ENCODE measurements at regions not wholly inside any gene's neighbourhood (a gene's known extent, or its start where the extent isn't known, plus 50 kb on each side); places are given as distances from the start of the nearest gene placed in this dataset.

DNA sequence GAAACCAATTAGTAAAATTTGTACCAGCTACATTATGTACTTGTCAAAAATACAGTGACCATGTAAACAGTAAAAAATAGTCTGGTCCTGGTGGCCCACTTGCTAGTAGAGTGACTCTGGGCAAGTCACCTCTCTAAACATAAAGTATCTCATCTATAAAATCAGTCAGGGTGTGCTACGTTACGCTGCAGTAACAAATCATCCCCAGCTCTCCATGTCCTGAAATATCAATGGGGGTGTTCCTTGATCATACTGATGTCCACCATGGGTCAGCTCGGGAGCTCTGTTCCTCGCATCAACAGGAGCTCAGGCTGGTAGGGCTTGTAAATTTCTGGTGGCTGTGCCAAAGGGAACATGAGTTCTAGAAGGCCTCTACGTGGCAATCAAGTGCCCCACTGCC lies 268.6 kb downstream of the RAB28 start:
- no peak for FAIRE-seq

DNA sequence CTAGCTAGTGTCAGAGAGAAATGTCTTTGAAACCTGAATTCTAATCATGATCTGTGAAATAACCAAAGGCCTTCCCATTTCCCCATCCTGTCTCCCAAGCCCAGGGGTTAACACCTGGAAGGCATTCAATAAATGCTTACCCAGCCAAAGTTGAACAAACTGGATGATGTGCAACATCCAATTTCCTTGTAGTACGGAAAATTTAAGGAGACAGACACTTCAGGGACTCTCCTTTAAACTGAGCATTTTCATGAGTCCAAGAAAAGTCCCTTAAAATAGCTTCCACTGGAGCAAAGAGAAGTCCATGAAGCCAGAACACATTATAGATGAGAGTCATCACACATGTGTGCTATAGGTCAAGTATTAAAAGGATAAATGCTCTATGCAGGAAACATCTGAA lies 271.2 kb downstream of the RAB28 start:
- ATAC-seq (no peak), DNase-seq (ENCODE audit: low read depth in 1 of 2, low spot score in 1 of 2) (no peak), FAIRE-seq (no peak)

More for the DNA sequence above, 268.6 kb downstream of the RAB28 start:
- DNase-seq (ENCODE audit: low read depth in 1 of 2, low spot score in 1 of 2) (no peak), ATAC-seq (no peak)
- Histone ChIP-seq H3K4me1 (no peaks in the 10 kb centered on the region), H3K4me2 (no peak overlapping the region), H3K4me3 (no peak overlapping the region), H3K9me3 (no peaks in the 10 kb centered on the region), H3K27ac (no peak overlapping the region)
- TF ChIP-seq ZSCAN20 (CRISPR knock-in tag; IDR thresholded peaks at IDR 0.05), result no peak
- TF ChIP-seq PHF8 (IDR thresholded peaks at IDR 0.05; ENCODE audit: borderline replicate concordance, low read depth), result no peak
- CTCF ChIA-PET, result no interaction called here
- WGBS (ENCODE audit: missing lambda C conversion rate), result 54% methylated on average over 2 of the region's 5 CpGs
- POLR2A ChIA-PET, result no interaction called here

DNA sequence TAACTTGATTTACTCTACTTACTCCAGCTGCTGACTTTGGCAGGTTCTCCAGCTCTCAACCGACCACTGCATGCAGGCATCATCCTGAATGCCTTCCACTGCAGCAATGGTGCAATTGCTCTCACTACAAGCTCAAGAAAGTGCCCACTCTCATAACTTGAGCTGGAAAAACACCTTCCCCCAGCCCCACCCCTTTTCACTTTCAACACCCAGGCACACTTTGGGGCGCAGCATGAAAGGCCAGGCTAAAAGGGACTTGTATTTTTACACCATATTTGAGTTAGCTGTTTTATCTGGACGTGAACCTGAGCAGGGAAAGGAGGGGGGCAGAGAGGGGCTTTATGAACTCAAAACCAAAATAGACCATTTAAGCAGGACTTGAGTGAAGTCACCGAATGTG lies 274.5 kb downstream of the RAB28 start:
- TF ChIP-seq, protein P1, sequence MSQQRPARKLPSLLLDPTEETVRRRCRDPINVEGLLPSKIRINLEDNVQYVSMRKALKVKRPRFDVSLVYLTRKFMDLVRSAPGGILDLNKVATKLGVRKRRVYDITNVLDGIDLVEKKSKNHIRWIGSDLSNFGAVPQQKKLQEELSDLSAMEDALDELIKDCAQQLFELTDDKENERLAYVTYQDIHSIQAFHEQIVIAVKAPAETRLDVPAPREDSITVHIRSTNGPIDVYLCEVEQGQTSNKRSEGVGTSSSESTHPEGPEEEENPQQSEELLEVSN (IDR thresholded peaks at IDR 0.05; ENCODE audit: borderline replicate concordance, low read depth), result no peak
- no peak for TF ChIP-seq KDM1A (IDR thresholded peaks at IDR 0.05; ENCODE audit: low read depth)
- no peak for TF ChIP-seq FOSL2 (IDR thresholded peaks at IDR 0.05)
- no peak for TF ChIP-seq FOSL2 (CRISPR knock-in tag; IDR thresholded peaks at IDR 0.05)
- TF ChIP-seq ZFP36 (IDR thresholded peaks at IDR 0.05; ENCODE audit: borderline replicate concordance, partially characterized antibody), result no peak
- no peak for TF ChIP-seq HDAC2 (IDR thresholded peaks at IDR 0.05)
- TF ChIP-seq FOXS1 (CRISPR knock-in tag; IDR thresholded peaks at IDR 0.05), result no peak
- TF ChIP-seq, protein P2, sequence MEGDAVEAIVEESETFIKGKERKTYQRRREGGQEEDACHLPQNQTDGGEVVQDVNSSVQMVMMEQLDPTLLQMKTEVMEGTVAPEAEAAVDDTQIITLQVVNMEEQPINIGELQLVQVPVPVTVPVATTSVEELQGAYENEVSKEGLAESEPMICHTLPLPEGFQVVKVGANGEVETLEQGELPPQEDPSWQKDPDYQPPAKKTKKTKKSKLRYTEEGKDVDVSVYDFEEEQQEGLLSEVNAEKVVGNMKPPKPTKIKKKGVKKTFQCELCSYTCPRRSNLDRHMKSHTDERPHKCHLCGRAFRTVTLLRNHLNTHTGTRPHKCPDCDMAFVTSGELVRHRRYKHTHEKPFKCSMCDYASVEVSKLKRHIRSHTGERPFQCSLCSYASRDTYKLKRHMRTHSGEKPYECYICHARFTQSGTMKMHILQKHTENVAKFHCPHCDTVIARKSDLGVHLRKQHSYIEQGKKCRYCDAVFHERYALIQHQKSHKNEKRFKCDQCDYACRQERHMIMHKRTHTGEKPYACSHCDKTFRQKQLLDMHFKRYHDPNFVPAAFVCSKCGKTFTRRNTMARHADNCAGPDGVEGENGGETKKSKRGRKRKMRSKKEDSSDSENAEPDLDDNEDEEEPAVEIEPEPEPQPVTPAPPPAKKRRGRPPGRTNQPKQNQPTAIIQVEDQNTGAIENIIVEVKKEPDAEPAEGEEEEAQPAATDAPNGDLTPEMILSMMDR (IDR thresholded peaks at IDR 0.05), result no peak
- TF ChIP-seq CBX2 (IDR thresholded peaks at IDR 0.05; ENCODE audit: borderline replicate concordance, low read depth), result no peak
- no peak for TF ChIP-seq NFE2L2 (conservative IDR thresholded peaks at IDR 0.05; ENCODE audit: low read length)
- TF ChIP-seq, protein P3, sequence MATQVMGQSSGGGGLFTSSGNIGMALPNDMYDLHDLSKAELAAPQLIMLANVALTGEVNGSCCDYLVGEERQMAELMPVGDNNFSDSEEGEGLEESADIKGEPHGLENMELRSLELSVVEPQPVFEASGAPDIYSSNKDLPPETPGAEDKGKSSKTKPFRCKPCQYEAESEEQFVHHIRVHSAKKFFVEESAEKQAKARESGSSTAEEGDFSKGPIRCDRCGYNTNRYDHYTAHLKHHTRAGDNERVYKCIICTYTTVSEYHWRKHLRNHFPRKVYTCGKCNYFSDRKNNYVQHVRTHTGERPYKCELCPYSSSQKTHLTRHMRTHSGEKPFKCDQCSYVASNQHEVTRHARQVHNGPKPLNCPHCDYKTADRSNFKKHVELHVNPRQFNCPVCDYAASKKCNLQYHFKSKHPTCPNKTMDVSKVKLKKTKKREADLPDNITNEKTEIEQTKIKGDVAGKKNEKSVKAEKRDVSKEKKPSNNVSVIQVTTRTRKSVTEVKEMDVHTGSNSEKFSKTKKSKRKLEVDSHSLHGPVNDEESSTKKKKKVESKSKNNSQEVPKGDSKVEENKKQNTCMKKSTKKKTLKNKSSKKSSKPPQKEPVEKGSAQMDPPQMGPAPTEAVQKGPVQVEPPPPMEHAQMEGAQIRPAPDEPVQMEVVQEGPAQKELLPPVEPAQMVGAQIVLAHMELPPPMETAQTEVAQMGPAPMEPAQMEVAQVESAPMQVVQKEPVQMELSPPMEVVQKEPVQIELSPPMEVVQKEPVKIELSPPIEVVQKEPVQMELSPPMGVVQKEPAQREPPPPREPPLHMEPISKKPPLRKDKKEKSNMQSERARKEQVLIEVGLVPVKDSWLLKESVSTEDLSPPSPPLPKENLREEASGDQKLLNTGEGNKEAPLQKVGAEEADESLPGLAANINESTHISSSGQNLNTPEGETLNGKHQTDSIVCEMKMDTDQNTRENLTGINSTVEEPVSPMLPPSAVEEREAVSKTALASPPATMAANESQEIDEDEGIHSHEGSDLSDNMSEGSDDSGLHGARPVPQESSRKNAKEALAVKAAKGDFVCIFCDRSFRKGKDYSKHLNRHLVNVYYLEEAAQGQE (IDR thresholded peaks at IDR 0.05), result no peak
- TF ChIP-seq, protein P4, sequence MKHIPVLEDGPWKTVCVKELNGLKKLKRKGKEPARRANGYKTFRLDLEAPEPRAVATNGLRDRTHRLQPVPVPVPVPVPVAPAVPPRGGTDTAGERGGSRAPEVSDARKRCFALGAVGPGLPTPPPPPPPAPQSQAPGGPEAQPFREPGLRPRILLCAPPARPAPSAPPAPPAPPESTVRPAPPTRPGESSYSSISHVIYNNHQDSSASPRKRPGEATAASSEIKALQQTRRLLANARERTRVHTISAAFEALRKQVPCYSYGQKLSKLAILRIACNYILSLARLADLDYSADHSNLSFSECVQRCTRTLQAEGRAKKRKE (CRISPR knock-in tag; IDR thresholded peaks at IDR 0.05; ENCODE audit: low read depth), result no peak
- no peak for TF ChIP-seq RAD21 (conservative IDR thresholded peaks at IDR 0.05 in 1 of 2, IDR thresholded peaks at IDR 0.05 in 1 of 2)
- TF ChIP-seq MAFK (IDR thresholded peaks at IDR 0.05; ENCODE audit: partially characterized antibody), result no peak
- H3K4me3 ChIP-seq, result no peak overlapping the region
- H3K9me3 ChIP-seq, result no peaks in the 10 kb centered on the region
- H3K27ac ChIP-seq, result no peak overlapping the region
- WGBS (ENCODE audit: missing lambda C conversion rate), result 24% methylated on average over 4 of the region's 4 CpGs
- ChIA-PET CTCF (interaction anchor here (0.6 kb wide), 1 partner anchor 12 kb away, joined by 4 read pairs; no protein-coding TSS in a partner anchor), POLR2A (no interaction called here)
- no peak overlapping the region for H3K4me2 ChIP-seq
- no peak for ATAC-seq
- H3K4me1 ChIP-seq, result no peaks in the 10 kb centered on the region
- no peak for FAIRE-seq
- no peak for DNase-seq (ENCODE audit: low read depth in 1 of 2, low spot score in 1 of 2)

More for the DNA sequence above, 271.2 kb downstream of the RAB28 start:
- ChIA-PET POLR2A (no interaction called here), CTCF (interaction anchor here (0.7 kb wide), 1 partner anchor 511 kb away, joined by 3 read pairs; no protein-coding TSS in a partner anchor)
- Histone ChIP-seq H3K4me2 (no peak overlapping the region), H3K9me3 (no peaks in the 10 kb centered on the region), H3K27ac (no peak overlapping the region), H3K4me3 (no peak overlapping the region), H3K4me1 (no peaks in the 10 kb centered on the region)
- WGBS (ENCODE audit: missing lambda C conversion rate), result 11% methylated on average over 1 of the region's 1 CpG
- no peak for TF ChIP-seq FOXS1 (CRISPR knock-in tag; IDR thresholded peaks at IDR 0.05)
- TF ChIP-seq HDAC2 (IDR thresholded peaks at IDR 0.05), result no peak
- no peak for TF ChIP-seq POLR2AphosphoS2 (conservative IDR thresholded peaks at IDR 0.05; ENCODE audit: low read length)
- TF ChIP-seq RFX5 (IDR thresholded peaks at IDR 0.05), result no peak
- no peak for TF ChIP-seq JUNB (IDR thresholded peaks at IDR 0.05)
- TF ChIP-seq CBX8 (IDR thresholded peaks at IDR 0.05), result no peak
- TF ChIP-seq ZSCAN20 (CRISPR knock-in tag; IDR thresholded peaks at IDR 0.05), result no peak
- no peak for TF ChIP-seq HOXB13 (CRISPR knock-in tag; IDR thresholded peaks at IDR 0.05; ENCODE audit: low read depth)
- TF ChIP-seq GATA3 (IDR thresholded peaks at IDR 0.05; ENCODE audit: borderline replicate concordance), result no peak
- TF ChIP-seq, protein P5, sequence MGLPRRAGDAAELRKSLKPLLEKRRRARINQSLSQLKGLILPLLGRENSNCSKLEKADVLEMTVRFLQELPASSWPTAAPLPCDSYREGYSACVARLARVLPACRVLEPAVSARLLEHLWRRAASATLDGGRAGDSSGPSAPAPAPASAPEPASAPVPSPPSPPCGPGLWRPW (IDR thresholded peaks at IDR 0.05), result no peak
- TF ChIP-seq, protein P6, sequence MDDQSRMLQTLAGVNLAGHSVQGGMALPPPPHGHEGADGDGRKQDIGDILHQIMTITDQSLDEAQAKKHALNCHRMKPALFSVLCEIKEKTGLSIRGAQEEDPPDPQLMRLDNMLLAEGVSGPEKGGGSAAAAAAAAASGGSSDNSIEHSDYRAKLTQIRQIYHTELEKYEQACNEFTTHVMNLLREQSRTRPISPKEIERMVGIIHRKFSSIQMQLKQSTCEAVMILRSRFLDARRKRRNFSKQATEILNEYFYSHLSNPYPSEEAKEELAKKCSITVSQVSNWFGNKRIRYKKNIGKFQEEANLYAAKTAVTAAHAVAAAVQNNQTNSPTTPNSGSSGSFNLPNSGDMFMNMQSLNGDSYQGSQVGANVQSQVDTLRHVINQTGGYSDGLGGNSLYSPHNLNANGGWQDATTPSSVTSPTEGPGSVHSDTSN (IDR thresholded peaks at IDR 0.05), result no peak
